ENCODE measurements at regions not wholly inside any gene's neighbourhood (a gene's known extent, or its start where the extent isn't known, plus 50 kb on each side); places are given as distances from the start of the nearest gene placed in this dataset.

GRCh38 chr5:57855831-57856230 lies 373.2 kb upstream of the ACTBL2 start:
- TF ChIP-seq FOXM1 (IDR thresholded peaks at IDR 0.05; ENCODE audit: low read depth) (no peak), TAF1 (IDR thresholded peaks at IDR 0.05; ENCODE audit: borderline replicate concordance, low read depth, low read length) (no peak), RCOR1 (IDR thresholded peaks at IDR 0.05; ENCODE audit: low read length) (no peak), CTCF (IDR thresholded peaks at IDR 0.05) (no peak), REST (IDR thresholded peaks at IDR 0.05; ENCODE audit: low read depth, low read length) (no peak)
